ENCODE measurements at regions not wholly inside any gene's neighbourhood (a gene's known extent, or its start where the extent isn't known, plus 50 kb on each side); places are given as distances from the start of the nearest gene placed in this dataset.
"Not testable (repeated sequence)": the region's sequence is repeated elsewhere in the genome, so short reads cannot be mapped to it uniquely, and the experiment has no call there.

DNA sequence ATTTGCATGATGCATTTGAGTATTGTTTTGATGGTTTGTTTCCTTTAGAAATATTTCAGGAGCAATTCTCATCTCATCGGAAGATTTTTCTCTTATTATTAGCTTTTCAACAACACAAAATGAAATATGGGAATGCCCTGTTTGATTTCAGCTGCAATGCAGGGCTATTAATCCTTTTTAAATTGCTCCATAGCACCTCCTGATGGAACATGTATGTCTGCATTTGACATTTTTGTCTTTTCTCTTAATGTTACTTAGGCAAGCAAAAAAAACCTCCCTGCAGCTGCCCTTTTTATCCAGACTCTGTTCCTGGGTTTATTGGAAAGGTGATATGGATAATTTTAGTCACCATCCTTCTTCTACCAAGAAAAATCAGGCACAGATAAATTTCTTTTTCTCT is 895.8 kb downstream of the RPS29 start:
- DNase-seq = no peak

- DNase-seq = no peak
Measured at GRCh38 chr14:48686650-48687049, 899.5 kb downstream of the RPS29 start.

GRCh38 chr14:48672506-48672905 is 913.7 kb downstream of the RPS29 start:
- no peak for DNase-seq

DNA sequence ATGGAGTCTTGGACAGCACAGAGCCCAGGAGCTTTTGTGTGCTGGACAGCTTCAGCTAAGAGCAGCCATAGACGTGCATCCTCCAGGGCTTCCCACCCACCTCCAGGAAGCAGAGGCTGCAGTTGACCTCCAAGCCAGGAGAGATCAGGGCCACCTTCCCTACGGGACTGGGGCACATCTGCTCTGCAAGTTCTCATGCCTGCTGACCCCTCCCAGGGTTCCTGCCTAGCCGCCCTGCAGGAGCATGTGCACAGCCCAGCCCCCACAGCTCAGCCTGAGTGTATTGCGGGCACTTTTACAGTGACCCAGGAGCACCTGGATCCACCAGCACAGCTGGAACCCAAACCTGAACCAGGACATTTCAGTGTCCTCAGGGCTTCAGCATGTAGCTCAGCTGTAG is 915.2 kb downstream of the RPS29 start:
- DNase-seq = no peak

DNA sequence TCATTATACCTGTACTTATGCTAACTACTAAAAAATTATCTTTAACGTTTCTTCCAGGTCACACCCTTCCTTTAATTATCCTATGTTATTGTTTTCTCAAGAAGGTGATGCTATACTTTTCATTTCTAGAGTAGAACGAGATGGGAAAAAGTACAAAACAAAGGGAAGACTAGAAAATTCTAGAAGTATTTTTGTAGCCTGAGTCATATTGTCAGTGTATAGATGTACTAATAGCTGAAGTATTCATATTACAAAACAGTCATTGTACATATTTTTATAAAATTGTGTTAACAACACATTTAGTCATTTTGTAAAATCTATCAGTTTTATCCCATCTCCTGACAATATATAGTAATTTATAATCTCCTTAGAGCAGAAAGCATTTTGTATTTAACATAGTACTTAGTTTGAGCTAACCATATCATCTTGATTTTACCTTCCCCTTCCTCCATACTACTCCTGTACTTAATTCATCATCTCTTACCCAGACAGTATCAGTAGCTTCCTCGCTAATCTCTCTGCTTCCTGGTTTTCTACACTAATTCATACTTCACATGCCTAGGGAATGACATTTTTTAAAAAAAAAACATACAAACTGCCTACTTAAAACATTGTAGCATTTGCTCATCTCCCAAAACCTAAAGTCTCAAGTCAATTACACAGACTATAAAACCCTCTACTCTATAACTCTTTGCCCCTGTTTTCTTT is 920.9 kb downstream of the RPS29 start:
- no peak for DNase-seq

GRCh38 chr14:48643241-48643640 is 942.9 kb downstream of the RPS29 start:
- no peak for DNase-seq

DNA sequence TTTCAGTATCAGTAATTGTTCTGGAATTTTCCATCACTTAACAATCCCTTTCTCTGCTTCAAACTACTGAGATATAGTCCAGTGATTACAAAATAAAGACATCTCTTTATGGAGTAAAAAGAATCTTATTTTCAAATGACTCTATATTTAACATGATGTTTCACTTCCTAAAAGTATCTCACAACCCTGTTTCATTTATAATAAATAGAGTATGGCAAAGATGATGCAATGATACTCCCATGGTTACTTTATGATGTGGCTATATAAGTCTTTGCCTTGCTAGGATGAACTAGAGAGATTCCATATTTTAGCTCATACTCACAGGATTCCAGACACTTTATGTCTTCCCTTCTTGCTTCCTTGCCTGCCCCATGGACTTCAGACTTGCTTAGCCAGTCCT is 953.5 kb upstream of the MDGA2 start:
- DNase-seq = no peak

- DNase-seq = no peak
Measured at GRCh38 chr14:48622980-48623379, 947.6 kb upstream of the MDGA2 start.

- no peak for DNase-seq
Measured at GRCh38 chr14:48618057-48618456, 942.7 kb upstream of the MDGA2 start.

DNA sequence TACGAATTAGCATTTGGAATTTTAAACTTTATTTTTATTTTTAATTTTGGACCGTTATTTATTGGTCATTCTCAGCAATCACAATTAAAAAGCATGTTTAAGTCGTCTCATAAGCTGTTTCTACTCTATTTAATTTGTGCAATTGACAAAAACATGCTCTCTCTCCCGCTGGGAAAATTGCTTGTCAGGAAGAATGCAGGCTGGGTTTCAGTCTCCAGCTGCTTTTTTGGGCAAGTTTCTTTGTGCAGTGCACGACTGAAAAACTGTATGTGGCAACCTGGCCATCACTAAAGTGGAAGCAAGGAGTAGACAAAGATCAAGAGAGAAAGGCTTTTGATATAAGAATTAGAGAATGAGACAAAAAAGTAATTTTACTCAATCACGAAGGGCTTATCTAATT is 941.5 kb upstream of the MDGA2 start:
- no peak for DNase-seq

- DNase-seq = no peak
Measured at GRCh38 chr14:48615618-48616017, 940.2 kb upstream of the MDGA2 start.

GRCh38 chr14:48614003-48614402 is 938.6 kb upstream of the MDGA2 start:
- DNase-seq = no peak

- not testable (repeated sequence) for DNase-seq
Measured at GRCh38 chr14:48606960-48607359, 931.6 kb upstream of the MDGA2 start.

- no peak for DNase-seq
Measured at GRCh38 chr14:48598458-48598857, 923.1 kb upstream of the MDGA2 start.

- no peak for DNase-seq
Measured at GRCh38 chr14:48586099-48586498, 910.7 kb upstream of the MDGA2 start.

- no peak for DNase-seq
Measured at GRCh38 chr14:48584031-48584430, 908.6 kb upstream of the MDGA2 start.

DNA sequence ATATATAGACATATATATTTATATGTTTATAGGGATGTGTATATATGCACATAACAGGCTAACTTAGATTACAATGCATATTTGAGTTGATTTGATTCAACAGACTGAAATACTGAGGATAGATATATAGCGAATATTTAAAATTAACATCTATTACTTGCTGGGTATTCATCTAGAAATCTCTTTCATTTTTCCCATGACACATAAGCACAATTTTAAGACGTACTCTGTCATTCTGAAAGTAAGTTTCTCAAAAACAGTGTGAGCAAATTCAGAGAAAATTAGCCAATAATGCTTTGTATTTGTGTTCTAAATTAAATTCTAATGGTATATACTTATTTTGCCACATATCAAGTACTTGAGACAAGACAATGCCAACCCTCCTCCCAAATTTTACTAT is 907.5 kb upstream of the MDGA2 start:
- DNase-seq = no peak

DNA sequence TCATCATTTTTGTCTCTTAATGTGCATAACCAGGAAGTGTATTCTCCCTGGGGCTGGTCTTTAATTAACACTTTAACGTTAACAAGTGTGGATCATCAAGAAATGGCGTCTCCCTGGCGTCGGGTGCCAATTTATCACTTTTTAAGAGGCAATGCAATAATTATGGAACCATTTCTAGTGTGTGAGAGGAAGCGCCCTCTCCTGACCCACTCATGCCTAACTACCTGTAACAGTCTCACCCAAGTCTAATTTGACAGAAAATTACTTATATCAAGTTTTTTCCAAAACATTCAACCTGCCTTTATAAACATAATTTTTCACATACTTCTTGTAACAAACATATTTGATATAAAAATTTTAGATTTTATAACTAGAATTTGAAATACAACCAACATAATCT is 905.3 kb upstream of the MDGA2 start:
- no peak for DNase-seq

- DNase-seq = no peak
Measured at GRCh38 chr14:48575772-48576171, 900.4 kb upstream of the MDGA2 start.

- no peak for DNase-seq
Measured at GRCh38 chr14:48568688-48569087, 893.3 kb upstream of the MDGA2 start.

DNA sequence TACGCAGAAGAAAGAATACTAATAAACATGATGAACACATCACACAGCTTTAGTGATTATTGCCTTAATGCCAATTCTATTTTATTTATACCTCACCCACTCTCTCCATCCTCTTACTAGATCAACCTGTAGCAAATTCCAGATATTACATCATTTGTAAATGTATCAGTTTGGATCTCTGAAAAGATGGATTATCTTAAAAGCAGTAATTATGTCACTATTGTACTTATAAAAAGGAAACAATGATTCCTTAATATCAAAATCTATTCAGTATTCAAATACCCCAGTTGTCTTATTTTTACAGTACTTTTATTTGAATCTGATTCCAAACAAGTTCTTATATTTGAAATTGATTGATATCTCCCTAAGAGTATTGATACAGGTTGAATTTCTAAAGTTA is 892.8 kb upstream of the MDGA2 start:
- DNase-seq = no peak

DNA sequence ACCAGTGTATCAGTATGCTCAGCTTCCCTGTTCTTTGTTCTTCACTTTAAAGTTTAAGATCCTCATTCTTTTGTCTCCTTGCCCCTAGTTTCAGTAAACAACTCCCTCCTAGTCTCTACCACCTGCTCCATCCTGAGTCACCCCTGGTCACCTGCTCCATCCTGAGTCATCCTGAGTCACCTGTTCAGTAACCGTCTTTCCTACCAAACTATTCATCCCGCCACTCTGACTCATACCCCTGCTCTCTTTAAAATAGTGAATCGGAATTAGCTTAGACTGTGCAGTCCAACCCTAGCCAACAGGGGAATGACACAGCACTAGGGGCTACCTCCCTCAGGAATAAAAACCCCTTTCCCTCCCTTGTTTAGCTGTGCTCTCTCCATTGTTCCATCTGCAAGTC is 888.1 kb upstream of the MDGA2 start:
- no peak for DNase-seq

DNA sequence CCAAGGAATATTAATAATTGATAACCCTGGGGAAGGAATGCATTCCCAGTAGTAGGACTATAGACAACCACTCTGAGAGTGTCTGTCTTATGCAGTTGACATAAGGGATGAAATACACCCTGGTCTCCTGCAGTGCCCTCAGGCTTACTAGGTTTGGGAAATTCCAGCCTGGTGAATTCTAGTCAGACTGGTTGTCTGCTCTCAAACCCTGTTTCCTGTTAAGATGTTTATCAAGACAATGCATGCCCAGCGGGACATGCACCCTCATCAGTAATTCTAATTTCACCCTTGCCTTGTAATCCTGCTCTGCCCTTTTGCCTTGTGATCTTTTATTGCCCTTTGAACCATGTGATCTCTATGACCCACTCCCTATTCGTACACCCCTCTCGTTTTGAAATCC is 886.0 kb upstream of the MDGA2 start:
- not testable (repeated sequence) for DNase-seq

- DNase-seq = no peak
Measured at GRCh38 chr14:48560421-48560820, 885.0 kb upstream of the MDGA2 start.

GRCh38 chr14:48553443-48553842 is 878.0 kb upstream of the MDGA2 start:
- no peak for DNase-seq

- DNase-seq = no peak
Measured at GRCh38 chr14:48546996-48547395, 871.6 kb upstream of the MDGA2 start.

Measured in NCI-H2171 (cell line).